BJ (cell line): ENCODE measurements at regions not wholly inside any gene's neighbourhood (a gene's known extent, or its start where the extent isn't known, plus 50 kb on each side); places are given as distances from the start of the nearest gene placed in this dataset.

Experiments
- CTCF ChIA-PET: fragments of 350-600 bp; formaldehyde crosslinking; extraction: SDS; loops from one replicate; lab custom pipeline; 2021; ENCODE audit warnings: antibody characterized with exemption, inconsistent platforms; lab: Yijun Ruan, JAX
- POLR2A ChIA-PET: fragments of 300-600 bp; sonication (Branson Sonifier 250); formaldehyde crosslinking; extraction: SDS; loops from one replicate; lab custom pipeline; 2021; ENCODE audit warnings: antibody characterized with exemption; lab: Charles Lee
- DNase-seq: peaks from one replicate; pipeline ENCODE4 v3.0.0-alpha.2; 2011; ENCODE audit warnings: low read depth
- H3K27me3 ChIP-seq: 2 replicates; pipeline ENCODE4 v1.6.0; 2011; ENCODE audit warnings: low read length; ENCODE audit not compliant: control insufficient read depth, insufficient read depth
- H3K36me3 ChIP-seq: 2 replicates; pipeline ENCODE4 v1.5.1; 2011; ENCODE audit warnings: low read length; ENCODE audit not compliant: control insufficient read depth, insufficient read depth
- H3K4me3 ChIP-seq: 2 replicates; pipeline ENCODE4 v1.5.1; 2011; ENCODE audit warnings: low read depth, mild to moderate bottlenecking, control low read depth, low read length
- TF ChIP-seq, protein P1 (sequence below): IDR thresholded peaks from 2 replicates; pipeline ENCODE4 v1.5.1; 2011; ENCODE audit warnings: low read depth, mild to moderate bottlenecking, control low read depth, inconsistent platforms, low read length, moderate library complexity; ENCODE audit not compliant: insufficient read depth

DNA sequence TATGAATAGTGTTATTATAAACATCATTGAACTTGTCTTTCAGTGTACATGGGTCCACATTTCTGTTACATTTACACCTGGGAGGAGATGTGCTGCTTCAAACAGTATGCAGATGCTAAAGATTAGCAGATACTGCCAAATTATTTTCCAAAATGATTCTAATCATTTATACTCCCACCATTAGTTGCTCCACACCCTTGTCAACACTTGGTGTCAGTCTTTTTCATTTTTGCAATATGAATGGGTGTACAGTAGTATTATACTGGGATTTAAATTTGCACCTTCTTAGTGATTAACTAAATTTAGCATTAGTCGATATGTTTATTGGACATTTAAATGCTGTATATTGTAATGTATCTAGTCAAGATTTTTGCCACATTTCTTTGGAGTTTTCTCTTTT is 131.6 kb upstream of the GRID2 start:
- H3K4me3 ChIP-seq = no peak overlapping the region
- no peak for DNase-seq
- POLR2A ChIA-PET = no interaction called here

DNA sequence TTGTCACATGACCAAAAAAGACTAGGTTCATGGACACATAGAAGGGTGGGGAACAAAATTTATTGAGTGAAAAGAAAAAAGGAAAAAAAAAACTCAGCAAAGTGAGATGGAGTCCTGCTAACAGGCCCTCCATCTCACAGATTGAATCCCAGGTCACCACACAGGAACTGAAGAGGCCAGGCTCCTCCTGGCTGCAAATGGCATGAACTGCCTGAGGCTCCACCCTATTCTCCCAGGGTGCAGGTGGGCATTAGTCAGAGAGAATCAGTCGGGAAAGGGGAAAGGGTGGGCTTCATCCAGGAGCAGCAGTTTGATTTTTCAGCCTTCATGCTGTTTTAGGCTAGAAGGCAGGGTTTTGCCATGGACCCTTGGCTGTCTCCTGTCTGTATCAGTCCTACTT is 128.5 kb upstream of the GRID2 start:
- Histone ChIP-seq H3K27me3 (no peaks in the 10 kb centered on the region), H3K4me3 (no peak overlapping the region), H3K36me3 (no peaks in the 10 kb centered on the region)
- no peak for DNase-seq
- POLR2A ChIA-PET = no interaction called here
- TF ChIP-seq, protein P1, sequence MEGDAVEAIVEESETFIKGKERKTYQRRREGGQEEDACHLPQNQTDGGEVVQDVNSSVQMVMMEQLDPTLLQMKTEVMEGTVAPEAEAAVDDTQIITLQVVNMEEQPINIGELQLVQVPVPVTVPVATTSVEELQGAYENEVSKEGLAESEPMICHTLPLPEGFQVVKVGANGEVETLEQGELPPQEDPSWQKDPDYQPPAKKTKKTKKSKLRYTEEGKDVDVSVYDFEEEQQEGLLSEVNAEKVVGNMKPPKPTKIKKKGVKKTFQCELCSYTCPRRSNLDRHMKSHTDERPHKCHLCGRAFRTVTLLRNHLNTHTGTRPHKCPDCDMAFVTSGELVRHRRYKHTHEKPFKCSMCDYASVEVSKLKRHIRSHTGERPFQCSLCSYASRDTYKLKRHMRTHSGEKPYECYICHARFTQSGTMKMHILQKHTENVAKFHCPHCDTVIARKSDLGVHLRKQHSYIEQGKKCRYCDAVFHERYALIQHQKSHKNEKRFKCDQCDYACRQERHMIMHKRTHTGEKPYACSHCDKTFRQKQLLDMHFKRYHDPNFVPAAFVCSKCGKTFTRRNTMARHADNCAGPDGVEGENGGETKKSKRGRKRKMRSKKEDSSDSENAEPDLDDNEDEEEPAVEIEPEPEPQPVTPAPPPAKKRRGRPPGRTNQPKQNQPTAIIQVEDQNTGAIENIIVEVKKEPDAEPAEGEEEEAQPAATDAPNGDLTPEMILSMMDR = no peak
- CTCF ChIA-PET = no interaction called here

More for the DNA sequence above, 131.6 kb upstream of the GRID2 start:
- no peaks in the 10 kb centered on the region for H3K27me3 ChIP-seq
- CTCF ChIA-PET = no interaction called here
- H3K36me3 ChIP-seq = no peaks in the 10 kb centered on the region
- TF ChIP-seq, protein P1 = no peak

DNA sequence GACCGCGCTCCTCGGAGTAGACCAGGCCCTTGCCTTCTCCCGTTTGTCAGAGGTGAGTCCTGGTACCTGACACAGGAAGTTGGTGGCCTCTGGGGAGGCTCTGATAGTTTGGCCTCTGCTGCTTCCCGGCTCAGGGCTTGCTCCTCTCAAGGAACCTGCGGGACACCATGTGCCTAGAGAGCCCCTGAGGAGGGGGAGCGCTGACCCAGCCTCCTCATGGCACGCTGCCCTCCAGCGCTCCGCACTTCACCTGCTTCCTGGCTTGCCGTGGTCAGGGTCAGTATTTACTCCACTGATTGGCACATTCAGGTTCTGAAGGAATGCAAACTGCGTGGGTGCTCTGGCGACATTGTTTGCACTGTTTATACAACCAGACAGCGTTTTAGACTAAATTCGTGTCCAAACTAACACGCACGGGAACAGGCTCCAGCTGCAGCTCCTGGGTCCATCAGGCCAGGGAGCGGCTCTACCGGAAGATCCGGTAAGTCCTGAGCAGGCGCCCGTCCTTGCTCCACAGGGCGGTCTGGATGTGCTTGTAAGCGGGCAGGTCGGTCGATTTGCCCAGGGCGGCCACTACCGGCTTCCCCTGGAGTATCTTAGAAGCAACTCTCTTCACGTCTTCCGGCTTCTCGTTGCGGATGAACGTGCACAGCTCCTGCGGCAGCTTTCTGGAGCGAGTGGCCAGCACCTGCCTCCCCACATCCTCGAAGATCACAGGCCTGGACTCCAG is 121.6 kb upstream of the GRID2 start:
- ChIA-PET POLR2A (no interaction called here), CTCF (no interaction called here)
- no peaks in the 10 kb centered on the region for H3K36me3 ChIP-seq
- DNase-seq = no peak
- TF ChIP-seq, protein P1 = no peak
- H3K4me3 ChIP-seq = no peak overlapping the region
- H3K27me3 ChIP-seq = no peaks in the 10 kb centered on the region

DNA sequence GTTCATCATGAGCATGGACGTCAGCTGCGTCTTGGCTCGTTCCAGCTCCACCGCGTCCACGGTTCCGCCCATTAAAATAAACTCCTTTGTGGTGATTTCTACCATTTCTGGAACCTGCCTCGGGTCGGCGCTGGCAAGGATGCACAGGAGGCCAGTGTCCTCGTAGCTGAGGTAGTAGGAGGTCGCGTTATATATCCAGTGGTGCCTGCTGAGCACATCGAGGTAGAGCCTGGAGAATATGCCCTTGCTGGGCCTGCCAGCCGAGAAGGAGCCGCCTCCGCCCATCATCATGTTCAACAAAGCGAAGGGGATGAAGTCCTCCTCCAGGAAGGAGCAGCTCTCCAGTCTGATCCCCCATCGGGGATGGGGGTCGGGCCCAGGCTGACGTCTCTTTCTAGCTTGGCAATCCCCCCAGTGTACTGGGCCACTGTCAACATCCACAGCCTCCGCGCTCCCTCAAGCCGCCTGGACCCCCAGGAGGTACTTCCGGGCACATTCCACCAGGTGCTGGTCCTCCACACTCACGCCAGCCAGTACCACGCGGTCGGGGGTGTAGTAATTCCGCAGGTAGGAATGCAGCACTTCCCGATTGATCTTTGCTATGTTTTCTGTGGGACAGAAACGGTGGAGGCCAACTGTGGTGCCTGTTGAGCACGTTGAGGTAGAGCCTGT is 120.9 kb upstream of the GRID2 start:
- no peak overlapping the region for H3K4me3 ChIP-seq
- no peaks in the 10 kb centered on the region for H3K27me3 ChIP-seq
- TF ChIP-seq, protein P1 = no peak
- no peaks in the 10 kb centered on the region for H3K36me3 ChIP-seq
- no peak for DNase-seq
- POLR2A ChIA-PET = no interaction called here
- CTCF ChIA-PET = no interaction called here

DNA sequence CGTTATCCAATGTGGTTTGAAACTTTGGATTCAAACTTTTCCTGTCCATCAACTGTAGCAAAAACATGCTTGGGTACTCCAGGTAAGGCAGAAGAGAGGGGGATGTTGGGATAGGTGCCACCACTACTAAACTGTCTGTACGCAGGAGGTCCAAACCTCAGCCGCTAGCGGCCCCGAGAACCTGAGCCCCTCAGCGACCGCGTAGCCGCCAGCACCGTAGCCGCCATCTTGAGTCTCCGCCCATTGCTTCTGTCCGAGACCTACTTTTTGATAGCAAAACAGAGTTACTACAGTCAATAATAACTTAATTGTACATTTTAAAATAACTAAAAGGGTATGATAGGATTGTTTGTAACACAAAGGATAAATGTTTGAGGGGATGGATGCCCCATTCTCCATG is 119.9 kb upstream of the GRID2 start:
- DNase-seq = no peak
- POLR2A ChIA-PET = no interaction called here

More for the DNA sequence above, 119.9 kb upstream of the GRID2 start:
- Histone ChIP-seq H3K4me3 (no peak overlapping the region), H3K36me3 (no peaks in the 10 kb centered on the region), H3K27me3 (no peaks in the 10 kb centered on the region)
- CTCF ChIA-PET = no interaction called here
- TF ChIP-seq, protein P1 = no peak
